H1 (cell line): ENCODE measurements at regions not wholly inside any gene's neighbourhood (a gene's known extent, or its start where the extent isn't known, plus 50 kb on each side); places are given as distances from the start of the nearest gene placed in this dataset.

ENCODE experiments used
- CTCF ChIA-PET: fragments of 300-600 bp; sonication (Branson Sonifier 250); formaldehyde crosslinking; loops from one replicate; lab custom pipeline; 2021; ENCODE audit not compliant: partially characterized antibody; lab: Charles Lee
- POLR2A ChIA-PET: fragments of 300-600 bp; sonication (Branson Sonifier 250); formaldehyde crosslinking; loops from one replicate; lab custom pipeline; 2021; ENCODE audit warnings: inconsistent platforms; ENCODE audit not compliant: partially characterized antibody; lab: Charles Lee
- DNase-seq, 2 experiments: peaks; one replicate each; pipeline versions ENCODE4 v3.0.0 to v3.0.0-alpha.2; 2010 to 2022; ENCODE audit warnings: low spot score in 2 of 2, low read depth in 1 of 2, mixed read lengths in 1 of 2
- FAIRE-seq: peaks from 2 replicates; lab custom pipeline; 2011; peaks lifted over from hg19 to GRCh38; lab: Jason Lieb, UNC
- H2AFZ ChIP-seq: 2 replicates; pipeline ENCODE4 v1.8.1; 2012; ENCODE audit warnings: low read length, inconsistent platforms
- H2AK5ac ChIP-seq: 2 replicates; pipeline ENCODE4 v1.6.1; 2013; ENCODE audit warnings: low read depth, low read length
- H2BK120ac ChIP-seq: replicated peaks from 2 replicates; pipeline ENCODE3; 2013; ENCODE audit warnings: low read depth, low read length, inconsistent platforms
- H2BK12ac ChIP-seq: 2 replicates; pipeline ENCODE4 v1.6.1; 2013; ENCODE audit warnings: low read depth, low read length
- H2BK15ac ChIP-seq: 2 replicates; pipeline ENCODE4 v1.6.1; 2013; ENCODE audit warnings: low read length
- H2BK20ac ChIP-seq: 2 replicates; pipeline ENCODE4 v1.6.1; 2013; ENCODE audit warnings: low read length
- H2BK5ac ChIP-seq: 2 replicates; pipeline ENCODE4 v1.6.1; 2013; ENCODE audit warnings: low read depth, low read length
- H3K14ac ChIP-seq: 2 replicates; pipeline ENCODE4 v1.6.1; 2013; ENCODE audit warnings: inconsistent platforms; ENCODE audit not compliant: insufficient read length
- H3K18ac ChIP-seq: 2 replicates; pipeline ENCODE4 v1.6.1; 2013; ENCODE audit warnings: low read length; ENCODE audit errors: extremely low read depth
- H3K23ac ChIP-seq: 2 replicates; pipeline ENCODE4 v1.6.1; 2013; ENCODE audit warnings: inconsistent platforms; ENCODE audit not compliant: insufficient read length
- H3K23me2 ChIP-seq: 2 replicates; pipeline ENCODE4 v1.6.1; 2013; ENCODE audit warnings: low read depth, low read length
- H3K27ac ChIP-seq: 2 replicates; pipeline ENCODE4 v1.6.1; 2011; ENCODE audit warnings: low read depth, low read length, inconsistent platforms
- H3K27me3 ChIP-seq, 4 experiments: replicated peaks in 1 of 4; 1 replicate in 1 of 4; 2 replicates in 3 of 4; pipeline versions ENCODE4 v1.6.1 to v1.8.1; 2011 to 2013; ENCODE audit warnings: low read length in 3 of 4, mild to moderate bottlenecking in 3 of 4, inconsistent platforms in 2 of 4, mixed read lengths in 2 of 4, moderate library complexity in 1 of 4; ENCODE audit not compliant: control insufficient read depth in 3 of 4, insufficient read depth in 3 of 4; ENCODE audit errors: extremely low read depth in 1 of 4
- H3K36me3 ChIP-seq, 4 experiments: 2 replicates each; pipeline versions ENCODE4 v1.6.1 to v1.8.1; 2011 to 2013; ENCODE audit warnings: mild to moderate bottlenecking in 4 of 4, low read length in 3 of 4, moderate library complexity in 2 of 4, control low read depth in 1 of 4, inconsistent platforms in 1 of 4; ENCODE audit not compliant: insufficient read depth in 4 of 4, control insufficient read depth in 2 of 4
- H3K4ac ChIP-seq: replicated peaks from 2 replicates; pipeline ENCODE3; 2013; ENCODE audit warnings: low read length, low read depth, mixed read lengths, inconsistent platforms; ENCODE audit not compliant: insufficient read length
- H3K4me1 ChIP-seq, 4 experiments: replicated peaks in 1 of 4; 1 replicate in 1 of 4; 2 replicates in 3 of 4; pipeline versions ENCODE4 v1.6.1 to v1.8.1; 2011 to 2013; ENCODE audit warnings: low read length in 3 of 4, inconsistent platforms in 2 of 4, mixed read lengths in 1 of 4; ENCODE audit not compliant: insufficient read depth in 4 of 4, control insufficient read depth in 3 of 4
- H3K4me2 ChIP-seq, 2 experiments: 2 replicates each; pipeline versions ENCODE4 v1.6.1 to v1.8.1; 2011 to 2013; ENCODE audit warnings: low read depth in 2 of 2, low read length in 2 of 2, control low read depth in 1 of 2, inconsistent platforms in 1 of 2, mild to moderate bottlenecking in 1 of 2; ENCODE audit not compliant: insufficient read depth in 1 of 2
- H3K4me3 ChIP-seq, 4 experiments: fragments of 200-600, 300-600 bp in 1 of 4; sonication (generic), shearing (Covaris generic), sonication (Bioruptor Twin) in 1 of 4; 2 replicates each; pipeline versions ENCODE4 v1.5.1 to v1.8.1; 2011 to 2016; ENCODE audit warnings: low read length in 4 of 4, low read depth in 3 of 4, control low read depth in 2 of 4, inconsistent platforms in 2 of 4, mild to moderate bottlenecking in 2 of 4, mixed read lengths in 1 of 4, moderate library complexity in 1 of 4; ENCODE audit not compliant: insufficient read depth in 2 of 4; ENCODE audit errors: extremely low read depth in 1 of 4
- H3K56ac ChIP-seq: replicated peaks from 2 replicates; pipeline ENCODE3; 2013; ENCODE audit warnings: low read depth, mild to moderate bottlenecking, mixed read lengths, low read length, inconsistent platforms; ENCODE audit not compliant: insufficient read length
- H3K79me1 ChIP-seq: 2 replicates; pipeline ENCODE4 v1.6.1; 2013; ENCODE audit warnings: low read depth, low read length, control low read depth
- H3K79me2 ChIP-seq, 2 experiments: 2 replicates each; pipeline versions ENCODE4 v1.6.1 to v1.8.1; 2012 to 2013; ENCODE audit warnings: low read length in 2 of 2, mild to moderate bottlenecking in 2 of 2, inconsistent platforms in 1 of 2; ENCODE audit not compliant: insufficient read depth in 2 of 2, control insufficient read depth in 1 of 2
- H3K9ac ChIP-seq, 4 experiments: replicated peaks in 1 of 4; 1 replicate in 1 of 4; 2 replicates in 3 of 4; pipeline versions ENCODE4 v1.6.1 to v1.8.1; 2011 to 2013; ENCODE audit warnings: low read depth in 3 of 4, low read length in 3 of 4, control low read depth in 2 of 4, mild to moderate bottlenecking in 2 of 4, moderate library complexity in 2 of 4, inconsistent platforms in 1 of 4; ENCODE audit errors: extremely low read depth in 1 of 4
- H3K9me3 ChIP-seq, 2 experiments: 2 replicates each; pipeline versions ENCODE4 v1.6.1 to v1.8.1; 2012 to 2013; ENCODE audit warnings: mild to moderate bottlenecking in 2 of 2, moderate library complexity in 2 of 2, control low read depth in 1 of 2, inconsistent platforms in 1 of 2, low read depth in 1 of 2, low read length in 1 of 2, mixed read lengths in 1 of 2; ENCODE audit not compliant: insufficient read depth in 2 of 2
- H4K20me1 ChIP-seq, 2 experiments: replicated peaks in 1 of 2; 2 replicates each; pipeline versions ENCODE3 to v1.8.1; 2011 to 2013; ENCODE audit warnings: inconsistent platforms in 2 of 2, low read length in 2 of 2, mild to moderate bottlenecking in 1 of 2; ENCODE audit not compliant: insufficient read depth in 2 of 2, control insufficient read depth in 1 of 2
- H4K5ac ChIP-seq: 2 replicates; pipeline ENCODE4 v1.6.1; 2013; ENCODE audit warnings: low read length, low read depth, mixed read lengths, inconsistent platforms; ENCODE audit not compliant: insufficient read length
- H4K8ac ChIP-seq: 2 replicates; pipeline ENCODE4 v1.8.0; 2013; ENCODE audit warnings: mild to moderate bottlenecking, moderate library complexity, low read length, inconsistent platforms; ENCODE audit not compliant: insufficient read depth; ENCODE audit errors: extremely low read depth
- H4K91ac ChIP-seq: replicated peaks from 2 replicates; pipeline ENCODE3; 2013; ENCODE audit warnings: low read length, mixed read lengths, inconsistent platforms; ENCODE audit not compliant: insufficient read length
- ASH2L ChIP-seq: fragments of 200-600, 300-600 bp; sonication (generic); IDR thresholded peaks from one replicate; pipeline ENCODE4 v1.7.1; 2017; ENCODE audit warnings: low read length
- BACH1 ChIP-seq: IDR thresholded peaks from 2 replicates; pipeline ENCODE4 v1.6.1; 2012; ENCODE audit warnings: low read length, improper control_type of control experiment
- CTBP2 ChIP-seq: IDR thresholded peaks from 2 replicates; pipeline ENCODE4 v1.7.0; 2011; ENCODE audit warnings: borderline replicate concordance, mild to moderate bottlenecking, moderate library complexity, mixed read lengths, low read length; ENCODE audit not compliant: insufficient read depth, insufficient read length
- FOSL1 ChIP-seq: IDR thresholded peaks from 2 replicates; pipeline ENCODE4 v1.6.1; 2011; ENCODE audit warnings: mild to moderate bottlenecking, low read depth, low read length, moderate library complexity; ENCODE audit not compliant: insufficient read depth
- HDAC2 ChIP-seq, 2 experiments: fragments of 300-600 bp in 1 of 2; sonication (generic) in 1 of 2; IDR thresholded peaks; 2 replicates each; pipeline ENCODE4 v1.6.1; 2011 to 2012; ENCODE audit warnings: low read depth in 2 of 2, low read length in 2 of 2, mild to moderate bottlenecking in 2 of 2, moderate library complexity in 2 of 2, borderline replicate concordance in 1 of 2, inconsistent platforms in 1 of 2
- NRF1 ChIP-seq: IDR thresholded peaks from 2 replicates; pipeline ENCODE4 v1.6.1; 2011; ENCODE audit warnings: mild to moderate bottlenecking, low read depth, low read length, improper control_type of control experiment
- POLR2AphosphoS5 ChIP-seq: IDR thresholded peaks from 2 replicates; pipeline ENCODE4 v1.6.1; 2011; ENCODE audit warnings: low read depth, low read length
- RBBP5 ChIP-seq: IDR thresholded peaks from 2 replicates; pipeline ENCODE4 v1.7.1; 2012; ENCODE audit warnings: low read depth, mild to moderate bottlenecking, inconsistent platforms, low read length, moderate library complexity, borderline replicate concordance
- SAP30 ChIP-seq: fragments of 300-600 bp; sonication (generic); IDR thresholded peaks from 2 replicates; pipeline ENCODE4 v1.7.1; 2012; ENCODE audit warnings: low read length, moderate library complexity, mild to moderate bottlenecking, inconsistent platforms; ENCODE audit not compliant: insufficient read depth, insufficient replicate concordance
- TAF1 ChIP-seq: IDR thresholded peaks from 2 replicates; pipeline ENCODE4 v1.6.1; 2011; ENCODE audit warnings: mild to moderate bottlenecking, low read depth, low read length
- TAF7 ChIP-seq: optimal IDR thresholded peaks from 2 replicates; pipeline ENCODE3; 2011; ENCODE audit warnings: low read depth, mild to moderate bottlenecking, inconsistent platforms, low read length, moderate library complexity, borderline replicate concordance
- TEAD4 ChIP-seq: IDR thresholded peaks from 2 replicates; pipeline ENCODE4 v1.6.1; 2012; ENCODE audit warnings: low read depth, low read length, inconsistent platforms, mixed read lengths
- WGBS, 2 experiments: shearing (Covaris generic) in 1 of 2; methylation state at CpG; one replicate each; pipeline versions ENCODE4 v1.1.6 to v1.1.7; 2013 to 2015; ENCODE audit warnings: low lambda C conversion rate in 2 of 2, mixed read lengths in 2 of 2, inconsistent platforms in 1 of 2, low coverage in 1 of 2, missing lambda C conversion rate in 1 of 2; ENCODE audit not compliant: insufficient replicate concordance in 2 of 2, insufficient coverage in 1 of 2, insufficient read length in 1 of 2; ENCODE audit errors: extremely low coverage in 1 of 2, missing lambda C conversion rate in 1 of 2; 5-methylcytosine and 5-hydroxymethylcytosine counted together
- TF ChIP-seq, protein P1 (sequence below): IDR thresholded peaks from 2 replicates; pipeline ENCODE4 v1.6.1; 2012; ENCODE audit warnings: inconsistent platforms
- TF ChIP-seq, protein P2 (sequence below): IDR thresholded peaks from 2 replicates; pipeline ENCODE4 v1.6.1; 2011; ENCODE audit warnings: low read length, improper control_type of control experiment

DNA sequence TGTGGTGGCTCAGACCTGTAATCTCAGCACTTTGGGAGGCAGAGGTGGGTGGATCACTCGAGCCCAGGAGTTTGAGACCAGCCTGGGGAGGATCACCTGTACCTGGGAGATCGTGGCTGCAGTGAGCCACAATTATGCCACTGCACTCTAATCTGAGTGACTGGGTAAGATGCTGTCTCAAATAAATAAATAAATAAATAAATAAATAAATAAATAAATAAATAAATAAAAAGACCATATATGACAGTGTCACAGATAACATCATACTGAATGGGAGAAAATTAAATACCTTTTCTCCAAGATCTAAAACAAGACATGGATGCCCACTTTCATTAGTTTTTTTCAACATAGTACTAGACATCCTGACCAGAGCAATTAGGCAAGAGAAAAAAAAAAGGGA lies 182.8 kb downstream of the FAM47A start:
- Histone ChIP-seq H3K27ac (no peak overlapping the region), H3K14ac (no peak overlapping the region), H4K5ac (no peak overlapping the region), H4K8ac (no peak overlapping the region), H3K9me3 (no peaks in the 10 kb centered on the region), H4K20me1 (no peaks in the 10 kb centered on the region), H2AFZ (no peak overlapping the region), H2BK120ac (no peak overlapping the region), H2BK15ac (no peak overlapping the region), H3K9ac (no peak overlapping the region), H3K4me2 (no peak overlapping the region), H3K79me1 (no peaks in the 10 kb centered on the region), H3K18ac (no peak overlapping the region), H2BK5ac (no peak overlapping the region), H2BK20ac (no peak overlapping the region), H3K4ac (no peak overlapping the region), H2BK12ac (no peak overlapping the region), H3K36me3 (no peaks in the 10 kb centered on the region), H3K79me2 (no peaks in the 10 kb centered on the region), H3K27me3 (no peaks in the 10 kb centered on the region), H4K91ac (no peak overlapping the region), H2AK5ac (no peak overlapping the region), H3K23me2 (no peaks in the 10 kb centered on the region), H3K56ac (no peak overlapping the region), H3K23ac (no peak overlapping the region), H3K4me1 (no peaks in the 10 kb centered on the region), H3K4me3 (no peak overlapping the region)
- POLR2A ChIA-PET = no interaction called here
- 100% methylated on average over 2 of the region's 2 CpGs; no CpG with 5 or more reads in 1 of the 2 experiments for WGBS, 2 experiments
- FAIRE-seq (no peak), DNase-seq (no peak)
- CTCF ChIA-PET = no interaction called here
- TF ChIP-seq ASH2L (no peak), NRF1 (no peak), BACH1 (no peak), SAP30 (no peak), FOSL1 (no peak), RBBP5 (no peak), POLR2AphosphoS5 (no peak), CTBP2 (no peak), HDAC2 (IDR thresholded peaks at IDR 0.05; ENCODE audit: borderline replicate concordance in 1 of 2, low read depth in 2 of 2, low read length in 2 of 2) (no peak), TEAD4 (no peak), TAF1 (no peak), TAF7 (no peak)
- TF ChIP-seq, protein P1, sequence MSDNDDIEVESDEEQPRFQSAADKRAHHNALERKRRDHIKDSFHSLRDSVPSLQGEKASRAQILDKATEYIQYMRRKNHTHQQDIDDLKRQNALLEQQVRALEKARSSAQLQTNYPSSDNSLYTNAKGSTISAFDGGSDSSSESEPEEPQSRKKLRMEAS = no peak
- TF ChIP-seq, protein P2, sequence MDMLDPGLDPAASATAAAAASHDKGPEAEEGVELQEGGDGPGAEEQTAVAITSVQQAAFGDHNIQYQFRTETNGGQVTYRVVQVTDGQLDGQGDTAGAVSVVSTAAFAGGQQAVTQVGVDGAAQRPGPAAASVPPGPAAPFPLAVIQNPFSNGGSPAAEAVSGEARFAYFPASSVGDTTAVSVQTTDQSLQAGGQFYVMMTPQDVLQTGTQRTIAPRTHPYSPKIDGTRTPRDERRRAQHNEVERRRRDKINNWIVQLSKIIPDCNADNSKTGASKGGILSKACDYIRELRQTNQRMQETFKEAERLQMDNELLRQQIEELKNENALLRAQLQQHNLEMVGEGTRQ = no peak
